HCT116 (cell line): ENCODE measurements at regions not wholly inside any gene's neighbourhood (a gene's known extent, or its start where the extent isn't known, plus 50 kb on each side); places are given as distances from the start of the nearest gene placed in this dataset.

Experiments
- ATF3 ChIP-seq: IDR thresholded peaks from 2 replicates; pipeline ENCODE4 v1.6.1; 2012
- CEBPB ChIP-seq: IDR thresholded peaks from 2 replicates; pipeline ENCODE4 v1.6.1; 2012; ENCODE audit warnings: low read depth
- POLR2A ChIP-seq: IDR thresholded peaks from 2 replicates; pipeline ENCODE4 v1.7.0; 2011; ENCODE audit warnings: borderline replicate concordance; ENCODE audit not compliant: insufficient read depth, insufficient read length; ENCODE audit errors: extremely low read depth
- POLR2AphosphoS5 ChIP-seq: IDR thresholded peaks from 2 replicates; pipeline ENCODE4 v1.6.1; 2011; ENCODE audit warnings: mild to moderate bottlenecking, low read depth, low read length, moderate library complexity
- TF ChIP-seq, protein P1 (sequence below), 3 experiments: fragments of 200-600 bp in 1 of 3; sonication (generic) in 1 of 3; IDR thresholded peaks in 2 of 3; conservative IDR thresholded peaks in 1 of 3; 2 replicates each; pipeline ENCODE4 v1.5.1; 2012 to 2017; ENCODE audit warnings: low read depth in 2 of 3, low read length in 2 of 3, antibody characterized with exemption in 1 of 3, borderline replicate concordance in 1 of 3, control low read depth in 1 of 3, mild to moderate bottlenecking in 1 of 3, mixed read lengths in 1 of 3, mixed run types in 1 of 3, moderate library complexity in 1 of 3; ENCODE audit not compliant: insufficient read depth in 1 of 3

GRCh38 chr6:159095616-159096015 lies 50.8 kb upstream of the TAGAP start:
- TF ChIP-seq, protein P1, sequence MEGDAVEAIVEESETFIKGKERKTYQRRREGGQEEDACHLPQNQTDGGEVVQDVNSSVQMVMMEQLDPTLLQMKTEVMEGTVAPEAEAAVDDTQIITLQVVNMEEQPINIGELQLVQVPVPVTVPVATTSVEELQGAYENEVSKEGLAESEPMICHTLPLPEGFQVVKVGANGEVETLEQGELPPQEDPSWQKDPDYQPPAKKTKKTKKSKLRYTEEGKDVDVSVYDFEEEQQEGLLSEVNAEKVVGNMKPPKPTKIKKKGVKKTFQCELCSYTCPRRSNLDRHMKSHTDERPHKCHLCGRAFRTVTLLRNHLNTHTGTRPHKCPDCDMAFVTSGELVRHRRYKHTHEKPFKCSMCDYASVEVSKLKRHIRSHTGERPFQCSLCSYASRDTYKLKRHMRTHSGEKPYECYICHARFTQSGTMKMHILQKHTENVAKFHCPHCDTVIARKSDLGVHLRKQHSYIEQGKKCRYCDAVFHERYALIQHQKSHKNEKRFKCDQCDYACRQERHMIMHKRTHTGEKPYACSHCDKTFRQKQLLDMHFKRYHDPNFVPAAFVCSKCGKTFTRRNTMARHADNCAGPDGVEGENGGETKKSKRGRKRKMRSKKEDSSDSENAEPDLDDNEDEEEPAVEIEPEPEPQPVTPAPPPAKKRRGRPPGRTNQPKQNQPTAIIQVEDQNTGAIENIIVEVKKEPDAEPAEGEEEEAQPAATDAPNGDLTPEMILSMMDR (IDR thresholded peaks at IDR 0.05 in 2 of 3, conservative IDR thresholded peaks at IDR 0.05 in 1 of 3; ENCODE audit: borderline replicate concordance in 1 of 3, insufficient read depth in 1 of 3, low read depth in 2 of 3, low read length in 2 of 3), result no peak
- TF ChIP-seq POLR2AphosphoS5 (no peak), CEBPB (no peak), POLR2A (no peak), ATF3 (no peak)
